Aorta (tissue), 5 donors: ENCODE measurements at regions not wholly inside any gene's neighbourhood (a gene's known extent, or its start where the extent isn't known, plus 50 kb on each side); places are given as distances from the start of the nearest gene placed in this dataset.
A peak's percentile ranks its signal among the peaks of the same experiment; 100 is the strongest.

Experiments
- ATAC-seq: fragments of 200-7000 bp; cut with Tn5 transposase; one replicate; pipeline ENCODE4 v1.9.1; 2022; ENCODE audit warnings: moderate library complexity; ENCODE audit not compliant: low FRiP score
- DNase-seq, 2 donors: peaks; one replicate each; pipeline ENCODE4 v3.0.0-alpha.2; 2020
- H3K27ac ChIP-seq, 2 donors: one replicate each; pipeline ENCODE4 v1.5.1; 2013; ENCODE audit warnings: low read length in 2 of 2, mild to moderate bottlenecking in 2 of 2, moderate library complexity in 2 of 2, control low read depth in 1 of 2, inconsistent platforms in 1 of 2, low read depth in 1 of 2
- H3K27me3 ChIP-seq, 2 donors: one replicate each; pipeline ENCODE4 v1.6.1; 2013; ENCODE audit warnings: control low read depth in 1 of 2, low read length in 1 of 2, mild to moderate bottlenecking in 1 of 2, moderate library complexity in 1 of 2; ENCODE audit not compliant: insufficient read depth in 2 of 2, control insufficient read depth in 1 of 2
- H3K36me3 ChIP-seq, 2 donors: one replicate each; pipeline ENCODE4 v1.6.1; 2013; ENCODE audit warnings: control low read depth in 1 of 2, low read length in 1 of 2, mild to moderate bottlenecking in 1 of 2; ENCODE audit not compliant: insufficient read depth in 2 of 2, control insufficient read depth in 1 of 2
- H3K4me1 ChIP-seq, 2 donors: one replicate each; pipeline ENCODE4 v1.6.1; 2013; ENCODE audit warnings: low read length in 2 of 2, control low read depth in 1 of 2, mild to moderate bottlenecking in 1 of 2, moderate library complexity in 1 of 2; ENCODE audit not compliant: insufficient read depth in 2 of 2, control insufficient read depth in 1 of 2
- H3K4me3 ChIP-seq, 2 donors: one replicate each; pipeline ENCODE4 v1.5.1; 2013; ENCODE audit warnings: low read length in 2 of 2, control low read depth in 1 of 2, mild to moderate bottlenecking in 1 of 2
- H3K9me3 ChIP-seq: one replicate; pipeline ENCODE4 v1.6.1; 2013; ENCODE audit warnings: mild to moderate bottlenecking, low read length; ENCODE audit not compliant: control insufficient read depth
- WGBS, 2 donors: extraction: QIAGEN DNeasy Blood & Tissue Kit; methylation state at CpG; one replicate each; pipeline ENCODE4 v1.1.7; 2013; 5-methylcytosine and 5-hydroxymethylcytosine counted together
- intact Hi-C, 2 donors: fragments of 100-400 bp; cut with DNase I; formaldehyde crosslinking; loops; one replicate each; pipeline versions ENCODE4 v1.14.2 to v1.15.0; 2022
- donor health status: healthy with polysubstance abuse.
- donor health status: Bipolar disorder and iron deficiency.
- donor health status: DM: no; HTN: no; CAD: no.
- donor health status: DM: no; HTN: no; CAD: no.
- donor health status: DM: yes; HTN: yes; CAD: no.

DNA sequence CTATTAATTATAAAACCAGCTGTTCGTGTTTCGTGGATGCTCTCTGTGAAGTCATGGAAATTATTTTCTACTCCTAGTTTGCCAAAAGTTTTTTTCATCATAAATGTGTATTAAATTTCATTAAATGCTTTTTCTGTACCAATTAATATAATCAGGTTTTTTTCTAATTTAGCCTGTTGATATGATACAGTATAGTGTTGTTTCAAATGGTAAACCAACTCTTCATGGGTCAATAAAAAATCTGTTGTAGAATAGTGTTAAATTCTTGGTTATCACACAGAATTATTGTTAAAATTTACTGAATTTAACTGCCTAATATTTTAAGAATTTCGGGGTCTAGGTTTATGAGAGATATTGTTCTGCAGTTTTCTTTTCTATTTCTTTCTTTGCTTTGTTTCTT lies 505.9 kb upstream of the MANEA start:
- no peaks in the 10 kb centered on the region for H3K36me3 ChIP-seq
- intact Hi-C loops = no loop called here
- no peak overlapping the region for H3K27ac ChIP-seq
- no peak for DNase-seq
- 82 to 85% methylated on average over 3 of the region's 3 CpGs for WGBS, 2 donors
- H3K4me3 ChIP-seq = no peak overlapping the region
- H3K9me3 ChIP-seq = no peaks in the 10 kb centered on the region
- no peak for ATAC-seq
- no peaks in the 10 kb centered on the region for H3K27me3 ChIP-seq
- no peaks in the 10 kb centered on the region for H3K4me1 ChIP-seq

DNA sequence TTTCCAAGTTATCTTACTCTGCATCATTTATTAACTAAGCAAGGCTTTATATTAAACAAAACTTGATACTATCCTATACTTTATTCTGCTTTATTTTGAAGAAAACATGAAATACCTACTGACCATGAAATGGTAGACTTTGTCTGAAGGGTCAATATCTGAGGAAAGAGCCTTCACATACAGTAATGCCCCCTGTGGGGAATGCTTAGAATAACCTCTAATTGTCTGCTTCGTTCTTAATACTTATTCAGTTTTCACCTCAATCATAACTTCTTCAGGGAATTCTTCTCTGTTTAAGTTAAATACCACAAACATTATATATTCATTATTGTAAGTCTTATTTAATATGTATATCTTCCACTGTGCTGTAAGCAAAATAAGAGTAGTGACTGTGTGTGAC lies 498.9 kb upstream of the MANEA start:
- Histone ChIP-seq H3K27ac (no peak overlapping the region), H3K27me3 (no peaks in the 10 kb centered on the region), H3K4me1 (no peaks in the 10 kb centered on the region), H3K9me3 (no peaks in the 10 kb centered on the region), H3K36me3 (no peaks in the 10 kb centered on the region), H3K4me3 (no peak overlapping the region)
- WGBS, 2 donors = 49 to 52% methylated on average over 1 of the region's 1 CpG
- intact Hi-C loops = no loop called here
- no peak for ATAC-seq
- DNase-seq = no peak

DNA sequence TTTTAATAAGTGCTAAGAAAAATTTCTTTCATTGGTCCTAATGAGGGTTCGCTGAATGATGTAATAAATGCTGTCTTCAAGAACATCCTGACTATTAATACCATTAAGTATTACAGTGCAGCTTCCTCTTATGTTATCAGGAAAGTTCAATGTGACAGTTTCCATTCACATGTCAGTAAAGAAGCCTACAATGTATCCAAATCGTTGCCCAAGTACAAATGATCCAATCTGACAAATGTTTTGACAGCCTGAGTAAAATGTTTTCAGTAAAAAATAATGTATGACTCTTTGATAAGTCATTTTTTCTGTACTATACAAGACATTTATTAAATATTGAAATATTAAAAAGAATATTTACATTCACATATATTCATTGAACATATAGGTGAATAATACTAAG lies 496.1 kb upstream of the MANEA start:
- no peak for ATAC-seq
- Histone ChIP-seq H3K27ac (no peak overlapping the region), H3K27me3 (no peaks in the 10 kb centered on the region), H3K9me3 (no peaks in the 10 kb centered on the region), H3K4me3 (no peak overlapping the region), H3K36me3 (no peaks in the 10 kb centered on the region), H3K4me1 (no peaks in the 10 kb centered on the region)
- WGBS, 2 donors = 46 to 51% methylated on average over 2 of the region's 2 CpGs
- DNase-seq = no peak
- intact Hi-C loops = no loop called here

DNA sequence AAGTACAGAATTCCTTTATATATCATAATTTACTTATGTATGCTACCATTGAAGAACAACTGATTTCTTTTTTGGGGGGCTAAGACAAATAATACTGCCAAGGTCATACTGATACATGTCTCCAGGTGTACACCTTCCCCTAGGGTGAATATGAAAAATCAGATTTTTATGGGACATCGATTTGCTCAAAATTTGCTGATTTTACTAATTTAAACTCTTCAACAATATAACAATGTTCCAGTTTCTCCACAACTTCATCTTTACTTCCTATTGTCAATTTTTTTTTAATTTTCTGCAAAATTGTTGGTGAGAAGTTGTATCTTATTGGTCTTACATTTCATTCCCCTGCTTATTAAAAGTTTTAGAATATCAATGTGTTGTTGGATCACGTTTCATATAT lies 495.4 kb upstream of the MANEA start:
- Histone ChIP-seq H3K9me3 (no peaks in the 10 kb centered on the region), H3K27ac (no peak overlapping the region), H3K4me1 (no peaks in the 10 kb centered on the region), H3K36me3 (no peaks in the 10 kb centered on the region), H3K4me3 (no peak overlapping the region), H3K27me3 (no peaks in the 10 kb centered on the region)
- no peak for ATAC-seq
- intact Hi-C loops = no loop called here
- no peak for DNase-seq
- 78 to 79% methylated on average over 2 of the region's 2 CpGs for WGBS, 2 donors

DNA sequence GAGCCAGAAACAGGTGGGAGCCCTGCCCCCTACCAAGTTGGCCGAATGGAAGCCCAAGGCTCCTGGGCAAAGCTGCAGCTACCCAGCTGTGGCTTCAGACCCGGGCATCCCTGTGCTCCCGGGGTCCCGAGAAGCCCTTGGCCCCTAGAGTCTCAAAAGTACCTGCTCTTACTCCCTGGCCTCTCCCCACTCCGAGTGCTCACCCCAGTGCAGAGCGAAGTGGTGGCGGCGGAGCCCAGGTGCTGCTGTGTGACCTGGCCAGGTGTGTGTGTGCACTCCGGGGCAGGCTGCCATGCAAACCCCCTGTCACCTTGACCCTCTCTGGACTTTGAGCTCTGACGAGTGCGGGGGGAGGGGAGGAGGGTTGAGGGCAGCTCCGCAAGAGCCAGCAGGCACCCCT lies 493.8 kb upstream of the MANEA start:
- H3K27ac ChIP-seq = no peak overlapping the region
- intact Hi-C loops = no loop called here
- no peaks in the 10 kb centered on the region for H3K4me1 ChIP-seq
- ATAC-seq (peak; percentile 11), DNase-seq (peak in 1 of 2 donors; percentile 72)
- H3K9me3 ChIP-seq = no peaks in the 10 kb centered on the region
- WGBS, 2 donors = 91 to 98% methylated on average over 12 of the region's 12 CpGs
- no peaks in the 10 kb centered on the region for H3K27me3 ChIP-seq
- no peak overlapping the region for H3K4me3 ChIP-seq
- H3K36me3 ChIP-seq = no peaks in the 10 kb centered on the region

DNA sequence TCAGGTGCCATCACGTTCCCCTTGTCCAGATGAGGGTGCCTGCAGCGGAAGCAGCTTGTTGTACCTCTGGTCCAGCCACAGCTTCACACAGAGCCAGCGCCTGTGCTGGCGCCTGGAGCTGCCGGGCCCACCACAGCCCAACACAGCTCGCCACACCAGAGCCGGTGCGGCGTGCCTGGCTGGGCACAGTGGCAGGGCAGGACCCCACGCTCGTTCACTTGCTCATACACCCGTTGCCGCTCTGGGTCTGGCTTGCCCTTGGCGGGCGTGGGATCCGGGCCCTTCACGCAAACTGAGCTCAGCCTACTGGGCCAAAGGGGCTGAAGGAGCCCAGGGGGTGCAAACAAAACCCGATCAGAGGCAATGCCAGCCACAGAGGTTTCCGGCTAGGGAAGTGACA lies 492.5 kb upstream of the MANEA start:
- intact Hi-C loops = no loop called here
- ATAC-seq = no peak

DNA sequence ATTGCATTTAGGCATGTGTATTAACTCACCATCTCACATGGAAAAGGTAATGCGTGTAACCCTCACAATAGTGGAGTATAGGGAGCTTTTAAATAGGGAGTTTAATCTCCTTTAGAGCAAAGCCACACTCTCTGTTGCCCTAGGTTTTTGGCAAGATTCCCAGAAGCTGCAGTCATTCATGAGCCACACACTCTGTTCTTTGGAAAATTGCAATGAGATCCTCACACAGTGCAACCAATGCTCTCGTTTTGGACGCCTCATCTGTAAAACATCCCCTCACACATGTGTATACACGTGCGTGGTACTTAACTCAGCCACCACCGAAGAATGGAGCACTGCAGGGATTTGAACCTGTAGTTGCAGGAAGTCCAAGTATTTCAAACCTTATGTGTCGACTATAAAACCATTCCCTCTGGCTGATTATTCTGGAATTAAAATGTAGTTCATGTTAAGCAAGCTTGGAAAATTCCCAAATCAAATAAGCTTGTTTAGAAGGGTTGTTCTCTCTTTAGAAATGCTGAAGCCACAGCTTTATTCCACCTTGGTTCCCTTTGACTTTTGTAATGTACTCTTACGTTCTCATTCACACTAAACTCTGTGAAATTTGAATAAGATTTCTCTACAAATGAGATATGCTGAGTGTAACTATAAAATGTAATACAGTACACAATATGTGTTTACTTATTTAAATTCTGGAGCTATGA lies 489.8 kb upstream of the MANEA start:
- Histone ChIP-seq H3K4me1 (no peaks in the 10 kb centered on the region), H3K9me3 (no peaks in the 10 kb centered on the region), H3K36me3 (no peaks in the 10 kb centered on the region), H3K27me3 (no peaks in the 10 kb centered on the region), H3K27ac (no peak overlapping the region), H3K4me3 (no peak overlapping the region)
- intact Hi-C loops = no loop called here
- ATAC-seq = no peak
- no peak for DNase-seq
- WGBS, 2 donors = 10 to 13% methylated on average over 8 of the region's 8 CpGs

More for the DNA sequence above, 492.5 kb upstream of the MANEA start:
- DNase-seq = peak in 1 of 2 donors; percentile 43
- Histone ChIP-seq H3K9me3 (no peaks in the 10 kb centered on the region), H3K4me1 (no peaks in the 10 kb centered on the region), H3K4me3 (no peak overlapping the region), H3K27ac (no peak overlapping the region), H3K36me3 (no peaks in the 10 kb centered on the region), H3K27me3 (no peaks in the 10 kb centered on the region)
- 96% methylated on average over 19 of the region's 19 CpGs for WGBS, 2 donors

DNA sequence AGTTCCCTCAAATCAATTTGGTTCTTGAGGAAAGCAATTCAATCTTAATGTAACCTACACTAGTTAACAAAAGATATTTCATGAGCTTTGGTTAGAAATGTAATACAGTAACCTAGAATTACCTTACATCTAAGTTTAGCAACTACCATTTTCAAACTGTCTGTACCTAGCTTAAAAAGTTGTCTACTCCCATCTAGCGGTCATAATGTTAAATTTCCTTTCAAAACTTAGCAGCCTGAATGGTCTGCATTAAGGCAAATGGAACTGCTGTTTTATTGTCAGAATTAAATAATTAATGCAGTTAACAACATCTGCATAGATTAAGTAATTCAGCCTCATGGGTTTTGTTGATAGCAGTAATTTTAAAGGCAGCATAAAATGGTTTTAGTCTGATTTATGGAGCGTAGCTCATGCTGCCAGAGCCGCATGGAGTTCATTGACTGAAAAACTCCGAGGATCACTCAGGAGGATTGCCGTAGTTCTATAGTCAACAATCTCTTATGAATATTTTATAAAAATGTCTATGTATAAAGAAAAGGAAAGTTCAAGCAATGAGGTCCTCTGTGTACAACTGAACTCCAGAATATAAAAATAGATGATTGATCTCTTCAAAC lies 485.4 kb upstream of the MANEA start:
- no peak for DNase-seq
- H3K9me3 ChIP-seq = no peaks in the 10 kb centered on the region
- H3K27ac ChIP-seq = no peak overlapping the region
- no peaks in the 10 kb centered on the region for H3K4me1 ChIP-seq
- WGBS, 2 donors = 20 to 38% methylated on average over 5 of the region's 5 CpGs
- no peak for ATAC-seq
- intact Hi-C loops = no loop called here
- H3K4me3 ChIP-seq = no peak overlapping the region
- H3K27me3 ChIP-seq = no peaks in the 10 kb centered on the region
- no peaks in the 10 kb centered on the region for H3K36me3 ChIP-seq

DNA sequence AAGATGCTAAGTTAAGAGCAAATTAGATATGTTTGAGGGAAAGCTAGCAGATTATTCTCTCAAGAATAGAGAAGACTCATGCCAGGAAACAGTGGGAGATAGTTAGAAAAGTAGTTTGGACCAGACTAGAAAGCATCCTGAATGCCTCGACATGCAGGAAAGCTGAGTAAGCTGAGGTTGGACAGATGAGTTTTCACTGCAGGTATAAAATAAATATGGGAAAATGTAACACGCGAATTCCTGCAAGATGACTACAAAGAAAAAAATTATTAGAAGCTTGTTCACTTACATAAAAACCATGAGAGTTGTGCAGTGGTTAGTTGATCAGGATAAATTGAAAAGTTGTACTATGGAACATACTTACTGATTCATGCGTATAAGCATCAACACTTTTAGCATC lies 484.2 kb upstream of the MANEA start:
- no peaks in the 10 kb centered on the region for H3K4me1 ChIP-seq
- DNase-seq = no peak
- H3K27ac ChIP-seq = no peak overlapping the region
- no peak overlapping the region for H3K4me3 ChIP-seq
- intact Hi-C loops = no loop called here
- H3K27me3 ChIP-seq = no peaks in the 10 kb centered on the region
- H3K36me3 ChIP-seq = no peaks in the 10 kb centered on the region
- no peaks in the 10 kb centered on the region for H3K9me3 ChIP-seq
- WGBS, 2 donors = 56 to 58% methylated on average over 4 of the region's 4 CpGs
- no peak for ATAC-seq
